Trophoblast cell (in vitro differentiated cells and primary cell): ENCODE measurements at regions not wholly inside any gene's neighbourhood (a gene's known extent, or its start where the extent isn't known, plus 50 kb on each side); places are given as distances from the start of the nearest gene placed in this dataset.

Experiments used
- DNase-seq, 2 donors: peaks; one replicate each; pipeline ENCODE4 v3.0.0-alpha.2; 2016
- H2AFZ ChIP-seq: 2 replicates; pipeline ENCODE4 v1.6.1; 2013; ENCODE audit warnings: low read length, moderate library complexity, mild to moderate bottlenecking; ENCODE audit not compliant: insufficient read depth, poor library complexity
- H2AK5ac ChIP-seq: 2 replicates; pipeline ENCODE4 v1.6.1; 2013; ENCODE audit warnings: mild to moderate bottlenecking, low read length
- H2BK120ac ChIP-seq: 2 replicates; pipeline ENCODE4 v1.6.1; 2013; ENCODE audit warnings: low read length, mild to moderate bottlenecking, moderate library complexity; ENCODE audit not compliant: insufficient read depth, poor library complexity
- H2BK12ac ChIP-seq: 2 replicates; pipeline ENCODE4 v1.6.1; 2013; ENCODE audit warnings: mild to moderate bottlenecking, low read length, moderate library complexity
- H2BK5ac ChIP-seq: 2 replicates; pipeline ENCODE4 v1.6.1; 2013; ENCODE audit warnings: low read length, low read depth, moderate library complexity, mild to moderate bottlenecking; ENCODE audit not compliant: poor library complexity
- H3K14ac ChIP-seq: 2 replicates; pipeline ENCODE4 v1.6.1; 2013; ENCODE audit warnings: mild to moderate bottlenecking, low read length
- H3K18ac ChIP-seq: 2 replicates; pipeline ENCODE4 v1.6.1; 2013; ENCODE audit warnings: mild to moderate bottlenecking, low read length
- H3K23ac ChIP-seq: 2 replicates; pipeline ENCODE4 v1.6.1; 2013; ENCODE audit warnings: low read length
- H3K27ac ChIP-seq: 2 replicates; pipeline ENCODE4 v1.5.1; 2013; ENCODE audit warnings: low read depth, mild to moderate bottlenecking, inconsistent platforms, low read length, moderate library complexity
- H3K27me3 ChIP-seq: 2 replicates; pipeline ENCODE4 v1.6.1; 2013; ENCODE audit warnings: inconsistent platforms, mild to moderate bottlenecking, low read length, moderate library complexity; ENCODE audit not compliant: insufficient read depth
- H3K36me3 ChIP-seq, 2 experiments: 1 replicate in 1 of 2; 2 replicates in 1 of 2; pipeline ENCODE4 v1.6.1; 2013; ENCODE audit warnings: low read length in 2 of 2, mild to moderate bottlenecking in 2 of 2, moderate library complexity in 1 of 2; ENCODE audit not compliant: insufficient read depth in 2 of 2, control insufficient read depth in 1 of 2
- H3K4ac ChIP-seq: 2 replicates; pipeline ENCODE4 v1.6.1; 2013; ENCODE audit warnings: low read depth, mild to moderate bottlenecking, low read length, moderate library complexity
- H3K4me1 ChIP-seq, 2 experiments: 1 replicate in 1 of 2; 2 replicates in 1 of 2; pipeline ENCODE4 v1.6.1; 2013; ENCODE audit warnings: low read length in 2 of 2, mild to moderate bottlenecking in 2 of 2, moderate library complexity in 1 of 2; ENCODE audit not compliant: insufficient read depth in 2 of 2, control insufficient read depth in 1 of 2
- H3K4me2 ChIP-seq: 2 replicates; pipeline ENCODE4 v1.6.1; 2013; ENCODE audit warnings: inconsistent platforms, mild to moderate bottlenecking, low read length, moderate library complexity
- H3K4me3 ChIP-seq: 2 replicates; pipeline ENCODE4 v1.5.1; 2013; ENCODE audit warnings: mild to moderate bottlenecking, low read depth, low read length, inconsistent platforms
- H3K79me1 ChIP-seq: one replicate; pipeline ENCODE4 v1.6.1; 2013; ENCODE audit warnings: low read length
- H3K79me2 ChIP-seq: 2 replicates; pipeline ENCODE4 v1.6.1; 2013; ENCODE audit warnings: low read length, mild to moderate bottlenecking; ENCODE audit not compliant: control insufficient read depth, insufficient read depth, poor library complexity
- H3K9ac ChIP-seq: 2 replicates; pipeline ENCODE4 v1.6.1; 2013; ENCODE audit warnings: mild to moderate bottlenecking, low read length
- H3K9me3 ChIP-seq: 2 replicates; pipeline ENCODE4 v1.6.1; 2013; ENCODE audit warnings: low read depth, mild to moderate bottlenecking, control low read depth, inconsistent platforms, low read length; ENCODE audit not compliant: insufficient read depth
- H4K12ac ChIP-seq: 2 replicates; pipeline ENCODE4 v1.6.1; 2013; ENCODE audit warnings: low read depth, mild to moderate bottlenecking, low read length, moderate library complexity
- H4K8ac ChIP-seq: 2 replicates; pipeline ENCODE4 v1.6.1; 2013; ENCODE audit warnings: low read depth, mild to moderate bottlenecking, low read length, moderate library complexity
- H4K91ac ChIP-seq: one replicate; pipeline ENCODE4 v1.6.1; 2013; ENCODE audit warnings: low read depth, mild to moderate bottlenecking, low read length, moderate library complexity
- WGBS: extraction: QIAGEN DNeasy Blood & Tissue Kit; methylation state at CpG from one replicate; pipeline ENCODE4 v1.1.7; 2013; ENCODE audit warnings: missing lambda C conversion rate; ENCODE audit not compliant: insufficient read length, insufficient coverage; ENCODE audit errors: extremely low coverage; 5-methylcytosine and 5-hydroxymethylcytosine counted together

- Histone ChIP-seq H3K14ac (no peak overlapping the region), H2AFZ (no peak overlapping the region), H3K4me3 (no peak overlapping the region), H2BK12ac (no peak overlapping the region), H4K91ac (no peak overlapping the region), H2BK120ac (no peak overlapping the region), H4K12ac (no peak overlapping the region), H3K4me2 (no peak overlapping the region), H3K36me3 (no peaks in the 10 kb centered on the region), H2AK5ac (no peak overlapping the region), H2BK5ac (no peak overlapping the region), H3K18ac (no peak overlapping the region), H3K79me2 (no peaks in the 10 kb centered on the region), H3K4ac (no peak overlapping the region), H4K8ac (no peak overlapping the region), H3K9ac (no peak overlapping the region), H3K4me1 (no peaks in the 10 kb centered on the region), H3K23ac (no peak overlapping the region), H3K9me3 (no peaks in the 10 kb centered on the region), H3K27ac (no peak overlapping the region), H3K27me3 (no peaks in the 10 kb centered on the region), H3K79me1 (no peaks in the 10 kb centered on the region)
- no CpG with 5 or more reads among the region's 9 CpGs for WGBS
- DNase-seq = peak; percentile 46 to 83
These were observed 145.3 kb upstream of the PRSS1 start for GRCh38 chr7:142603870-142604448.

GRCh38 chr7:142602756-142603155, 146.5 kb upstream of the PRSS1 start:
- WGBS = no CpG with 5 or more reads among the region's 8 CpGs
- H3K36me3 ChIP-seq = no peaks in the 10 kb centered on the region
- DNase-seq = no peak

DNA sequence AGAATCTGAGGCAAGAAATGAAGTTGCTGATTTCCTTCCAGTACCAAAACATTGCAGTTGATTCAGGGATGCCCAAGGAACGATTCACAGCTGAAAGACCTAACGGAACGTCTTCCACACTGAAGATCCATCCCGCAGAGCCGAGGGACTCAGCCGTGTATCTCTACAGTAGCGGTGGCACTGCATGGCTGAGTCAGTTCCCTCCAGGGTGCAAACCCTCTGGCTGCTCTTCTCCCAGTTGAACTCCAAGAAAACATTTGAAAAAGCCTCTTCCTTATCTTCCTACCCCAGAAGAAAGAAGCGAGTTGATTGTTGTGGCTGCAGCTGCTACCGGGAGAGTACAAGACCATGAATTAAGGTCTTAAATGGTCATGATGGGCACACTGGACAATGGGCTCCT, 147.1 kb upstream of the PRSS1 start:
- no peak for DNase-seq
- Histone ChIP-seq H2BK12ac (no peak overlapping the region), H3K36me3 (no peaks in the 10 kb centered on the region), H3K79me1 (no peaks in the 10 kb centered on the region), H2BK5ac (no peak overlapping the region), H3K27me3 (no peaks in the 10 kb centered on the region), H2AK5ac (no peak overlapping the region), H3K9me3 (no peaks in the 10 kb centered on the region), H3K27ac (no peak overlapping the region), H4K91ac (no peak overlapping the region), H3K4me1 (no peaks in the 10 kb centered on the region), H2AFZ (no peak overlapping the region), H3K9ac (no peak overlapping the region), H3K23ac (no peak overlapping the region), H3K79me2 (no peaks in the 10 kb centered on the region), H3K18ac (no peak overlapping the region), H3K4ac (no peak overlapping the region), H3K4me2 (no peak overlapping the region), H2BK120ac (no peak overlapping the region), H3K14ac (no peak overlapping the region), H3K4me3 (no peak overlapping the region), H4K12ac (no peak overlapping the region), H4K8ac (no peak overlapping the region)
- no CpG with 5 or more reads among the region's 9 CpGs for WGBS

More at GRCh38 chr7:142602756-142603155, 146.5 kb upstream of the PRSS1 start:
- no peak overlapping the region for H2AK5ac ChIP-seq
- H3K4me2 ChIP-seq = no peak overlapping the region
- H3K27ac ChIP-seq = no peak overlapping the region
- H2BK5ac ChIP-seq = no peak overlapping the region
- H4K12ac ChIP-seq = no peak overlapping the region
- H2BK12ac ChIP-seq = no peak overlapping the region
- H3K9me3 ChIP-seq = no peaks in the 10 kb centered on the region
- no peaks in the 10 kb centered on the region for H3K79me1 ChIP-seq
- no peaks in the 10 kb centered on the region for H3K79me2 ChIP-seq
- H3K14ac ChIP-seq = no peak overlapping the region
- H3K4ac ChIP-seq = no peak overlapping the region
- no peak overlapping the region for H2BK120ac ChIP-seq
- H3K27me3 ChIP-seq = no peaks in the 10 kb centered on the region
- no peak overlapping the region for H3K4me3 ChIP-seq
- H3K9ac ChIP-seq = no peak overlapping the region
- no peak overlapping the region for H2AFZ ChIP-seq
- H4K91ac ChIP-seq = no peak overlapping the region
- no peak overlapping the region for H3K18ac ChIP-seq
- no peaks in the 10 kb centered on the region for H3K4me1 ChIP-seq
- no peak overlapping the region for H4K8ac ChIP-seq
- no peak overlapping the region for H3K23ac ChIP-seq

GRCh38 chr7:142598297-142598696, 151.0 kb upstream of the PRSS1 start:
- WGBS = no CpG with 5 or more reads among the region's 6 CpGs
- no peak overlapping the region for H3K23ac ChIP-seq
- no peaks in the 10 kb centered on the region for H3K36me3 ChIP-seq
- H3K18ac ChIP-seq = no peak overlapping the region
- no peak overlapping the region for H2BK120ac ChIP-seq
- no peak overlapping the region for H3K4ac ChIP-seq
- H4K91ac ChIP-seq = no peak overlapping the region
- no peak overlapping the region for H3K14ac ChIP-seq
- no peak overlapping the region for H3K4me3 ChIP-seq
- no peaks in the 10 kb centered on the region for H3K79me1 ChIP-seq
- no peaks in the 10 kb centered on the region for H3K79me2 ChIP-seq
- H3K9me3 ChIP-seq = no peaks in the 10 kb centered on the region
- DNase-seq = no peak
- no peak overlapping the region for H2BK5ac ChIP-seq
- H4K12ac ChIP-seq = no peak overlapping the region
- H3K9ac ChIP-seq = no peak overlapping the region
- no peak overlapping the region for H2AK5ac ChIP-seq
- no peak overlapping the region for H4K8ac ChIP-seq
- no peaks in the 10 kb centered on the region for H3K4me1 ChIP-seq
- no peak overlapping the region for H2AFZ ChIP-seq
- H3K27ac ChIP-seq = no peak overlapping the region
- no peak overlapping the region for H2BK12ac ChIP-seq
- H3K4me2 ChIP-seq = no peak overlapping the region
- no peaks in the 10 kb centered on the region for H3K27me3 ChIP-seq
